Suprapubic skin (tissue), 4 donors: ENCODE measurements at regions not wholly inside any gene's neighbourhood (a gene's known extent, or its start where the extent isn't known, plus 50 kb on each side); places are given as distances from the start of the nearest gene placed in this dataset.

Experiments used
- CTCF ChIP-seq, 2 donors: fragments of 200-600 bp in 1 of 2; fragments of 450-650 bp in 1 of 2; sonication (generic) in 1 of 2; IDR thresholded peaks; one replicate each; pipeline ENCODE4 v1.5.1; 2016 to 2019; ENCODE audit warnings: antibody characterized with exemption in 2 of 2, mild to moderate bottlenecking in 1 of 2, moderate library complexity in 1 of 2
- EP300 ChIP-seq: sonication (generic); formaldehyde crosslinking; IDR thresholded peaks from one replicate; pipeline ENCODE4 v1.6.1; 2017; ENCODE audit warnings: antibody characterized with exemption
- POLR2A ChIP-seq, 2 donors: fragments of 450-650 bp; IDR thresholded peaks; one replicate each; pipeline ENCODE4 v1.6.1; 2017; ENCODE audit warnings: antibody characterized with exemption in 2 of 2, mild to moderate bottlenecking in 2 of 2, moderate library complexity in 2 of 2
- POLR2AphosphoS5 ChIP-seq, 3 donors: sonication (generic); formaldehyde crosslinking; IDR thresholded peaks; one replicate each; pipeline ENCODE4 v1.6.1; 2017; ENCODE audit warnings: antibody characterized with exemption in 3 of 3

- TF ChIP-seq POLR2A (IDR thresholded peaks at IDR 0.05), result no peak
- no peak for TF ChIP-seq CTCF (IDR thresholded peaks at IDR 0.05)
- no peak for TF ChIP-seq POLR2AphosphoS5 (IDR thresholded peaks at IDR 0.05)
- no peak for TF ChIP-seq EP300
These were observed 530.7 kb upstream of the SLITRK1 start for GRCh38 chr13:84413016-84413415.
